ENCODE measurements at regions not wholly inside any gene's neighbourhood (a gene's known extent, or its start where the extent isn't known, plus 50 kb on each side); places are given as distances from the start of the nearest gene placed in this dataset.
"Not testable (repeated sequence)": the region's sequence is repeated elsewhere in the genome, so short reads cannot be mapped to it uniquely, and the experiment has no call there.

- Mint-ChIP-seq H3K9me3 (peaks cover 2 to 16% (median 7%) of the 10 kb centered on the region in 8 donors), H3K27me3 (peaks cover 18 to 19% of the 10 kb centered on the region in 2 donors)
- H3K4me3 ChIP-seq (ENCODE audit: low read length in 2 of 2); H3K4me1 Mint-ChIP-seq; DNase-seq; H3K27me3 ChIP-seq (ENCODE audit: insufficient read depth, low read length); H3K4me3 Mint-ChIP-seq; H3K36me3 Mint-ChIP-seq; H3K9me3 ChIP-seq (ENCODE audit: control insufficient read depth in 1 of 2, low read length in 2 of 2); H3K27ac ChIP-seq (ENCODE audit: low read depth, low read length); POLR2A ChIA-PET (ENCODE audit: partially characterized antibody); H3K36me3 ChIP-seq (ENCODE audit: insufficient read depth, low read length); intact Hi-C loops (cut with micrococcal nuclease); H3K4me1 ChIP-seq (ENCODE audit: insufficient read depth, low read length); CTCF ChIA-PET (ENCODE audit: partially characterized antibody); H3K27ac Mint-ChIP-seq: not testable (repeated sequence)
Measured at GRCh38 chr1:170427002-170427401, 105.0 kb upstream of the GORAB start.

GRCh38 chr1:170436928-170437327 lies 95.0 kb upstream of the GORAB start:
- no peaks in the 10 kb centered on the region for H3K36me3 Mint-ChIP-seq
- no peak overlapping the region for H3K27ac Mint-ChIP-seq
- H3K9me3 Mint-ChIP-seq: peaks cover 0 to 5% (median 2%) of the 10 kb centered on the region in 8 donors
- Histone ChIP-seq H3K27me3 (ENCODE audit: insufficient read depth, low read length) (no peaks in the 10 kb centered on the region), H3K36me3 (ENCODE audit: insufficient read depth, low read length) (no peaks in the 10 kb centered on the region), H3K4me1 (ENCODE audit: insufficient read depth, low read length) (no peaks in the 10 kb centered on the region), H3K4me3 (ENCODE audit: low read length in 2 of 2) (no peak overlapping the region), H3K9me3 (ENCODE audit: control insufficient read depth in 1 of 2, low read length in 2 of 2) (no peaks in the 10 kb centered on the region), H3K27ac (ENCODE audit: low read depth, low read length) (no peak overlapping the region)
- CTCF ChIA-PET (ENCODE audit: partially characterized antibody): no interaction called here
- H3K4me1 Mint-ChIP-seq: no peaks in the 10 kb centered on the region
- intact Hi-C loops (cut with micrococcal nuclease): no loop called here
- no peak for DNase-seq
- H3K27me3 Mint-ChIP-seq: peaks cover 6 to 8% of the 10 kb centered on the region in 2 donors
- POLR2A ChIA-PET (ENCODE audit: partially characterized antibody): no interaction called here
- H3K4me3 Mint-ChIP-seq: peak overlapping the region in 1 of 8 donors; percentile 33

GRCh38 chr1:170445096-170445495 lies 86.9 kb upstream of the GORAB start:
- POLR2A ChIA-PET (ENCODE audit: partially characterized antibody): no interaction called here
- Mint-ChIP-seq H3K27me3 (peaks cover 0 to 4% of the 10 kb centered on the region in 2 donors), H3K9me3 (peaks cover 0 to 5% (median under 1%) of the 10 kb centered on the region in 8 donors), H3K4me3 (no peak overlapping the region), H3K36me3 (no peaks in the 10 kb centered on the region), H3K4me1 (no peaks in the 10 kb centered on the region), H3K27ac (no peak overlapping the region)
- intact Hi-C loops (cut with micrococcal nuclease): no loop called here
- Histone ChIP-seq H3K27ac (ENCODE audit: low read depth, low read length) (no peak overlapping the region), H3K4me1 (ENCODE audit: insufficient read depth, low read length) (no peaks in the 10 kb centered on the region), H3K36me3 (ENCODE audit: insufficient read depth, low read length) (no peaks in the 10 kb centered on the region), H3K4me3 (ENCODE audit: low read length in 2 of 2) (no peak overlapping the region), H3K27me3 (ENCODE audit: insufficient read depth, low read length) (no peaks in the 10 kb centered on the region), H3K9me3 (ENCODE audit: control insufficient read depth in 1 of 2, low read length in 2 of 2) (no peaks in the 10 kb centered on the region)
- CTCF ChIA-PET (ENCODE audit: partially characterized antibody): no interaction called here
- DNase-seq: no peak

GRCh38 chr1:170448661-170449158 lies 83.3 kb upstream of the GORAB start:
- Histone ChIP-seq H3K27me3 (ENCODE audit: insufficient read depth, low read length) (no peaks in the 10 kb centered on the region), H3K4me1 (ENCODE audit: insufficient read depth, low read length) (no peaks in the 10 kb centered on the region), H3K4me3 (ENCODE audit: low read length in 2 of 2) (no peak overlapping the region), H3K36me3 (ENCODE audit: insufficient read depth, low read length) (no peaks in the 10 kb centered on the region), H3K27ac (ENCODE audit: low read depth, low read length) (no peak overlapping the region), H3K9me3 (ENCODE audit: control insufficient read depth in 1 of 2, low read length in 2 of 2) (no peaks in the 10 kb centered on the region)
- H3K4me3 Mint-ChIP-seq: no peak overlapping the region
- ChIA-PET POLR2A (ENCODE audit: partially characterized antibody) (no interaction called here), CTCF (ENCODE audit: partially characterized antibody) (interaction anchor here (1.4 kb wide), 1 partner anchor 8 kb away, joined by 3 read pairs; no protein-coding TSS in a partner anchor)
- H3K9me3 Mint-ChIP-seq: peaks cover 0 to 6% (median 0%) of the 10 kb centered on the region in 8 donors
- H3K27ac Mint-ChIP-seq: no peak overlapping the region
- peaks cover 0 to 4% of the 10 kb centered on the region in 2 donors for H3K27me3 Mint-ChIP-seq
- no peaks in the 10 kb centered on the region for H3K4me1 Mint-ChIP-seq
- intact Hi-C loops (cut with micrococcal nuclease): no loop called here
- no peaks in the 10 kb centered on the region for H3K36me3 Mint-ChIP-seq
- DNase-seq: no peak

GRCh38 chr1:170457325-170458050 lies 74.5 kb upstream of the GORAB start:
- H3K4me1 ChIP-seq (ENCODE audit: insufficient read depth, low read length); H3K4me3 Mint-ChIP-seq; H3K27ac ChIP-seq (ENCODE audit: low read depth, low read length); H3K36me3 Mint-ChIP-seq; H3K27me3 ChIP-seq (ENCODE audit: insufficient read depth, low read length); H3K4me3 ChIP-seq (ENCODE audit: low read length in 2 of 2); H3K36me3 ChIP-seq (ENCODE audit: insufficient read depth, low read length); POLR2A ChIA-PET (ENCODE audit: partially characterized antibody); H3K27ac Mint-ChIP-seq; H3K9me3 ChIP-seq (ENCODE audit: control insufficient read depth in 1 of 2, low read length in 2 of 2); intact Hi-C loops (cut with micrococcal nuclease); H3K4me1 Mint-ChIP-seq; DNase-seq: not testable (repeated sequence)
- Mint-ChIP-seq H3K9me3 (peaks cover 1 to 27% (median 12%) of the 10 kb centered on the region in 8 donors), H3K27me3 (peaks cover 8 to 14% of the 10 kb centered on the region in 2 donors)
- CTCF ChIA-PET (ENCODE audit: partially characterized antibody): interaction anchor here (1.3 kb wide), 1 partner anchor 9 kb away, joined by 3 read pairs; no protein-coding TSS in a partner anchor

- Mint-ChIP-seq H3K27me3 (peaks cover 7 to 14% of the 10 kb centered on the region in 2 donors), H3K4me1 (no peaks in the 10 kb centered on the region), H3K36me3 (no peaks in the 10 kb centered on the region), H3K9me3 (peaks cover under 1 to 20% (median 12%) of the 10 kb centered on the region in 8 donors), H3K27ac (no peak overlapping the region), H3K4me3 (no peak overlapping the region)
- no peak overlapping the region for H3K4me3 ChIP-seq (ENCODE audit: low read length in 2 of 2)
- intact Hi-C loops (cut with micrococcal nuclease): no loop called here
- no peaks in the 10 kb centered on the region for H3K9me3 ChIP-seq (ENCODE audit: control insufficient read depth in 1 of 2, low read length in 2 of 2)
- H3K27me3 ChIP-seq (ENCODE audit: insufficient read depth, low read length): no peaks in the 10 kb centered on the region
- no peak for DNase-seq
- no peak overlapping the region for H3K27ac ChIP-seq (ENCODE audit: low read depth, low read length)
- H3K4me1 ChIP-seq (ENCODE audit: insufficient read depth, low read length): no peaks in the 10 kb centered on the region
- ChIA-PET CTCF (ENCODE audit: partially characterized antibody) (no interaction called here), POLR2A (ENCODE audit: partially characterized antibody) (no interaction called here)
- no peaks in the 10 kb centered on the region for H3K36me3 ChIP-seq (ENCODE audit: insufficient read depth, low read length)
Measured at GRCh38 chr1:170460001-170460400, 72.0 kb upstream of the GORAB start.

- intact Hi-C loops (cut with micrococcal nuclease): no loop called here
- H3K27me3 Mint-ChIP-seq: peaks cover 7 to 14% of the 10 kb centered on the region in 2 donors
- CTCF ChIA-PET (ENCODE audit: partially characterized antibody): no interaction called here
Measured at GRCh38 chr1:170460414-170461155, 71.4 kb upstream of the GORAB start.

More at GRCh38 chr1:170460414-170461155, 71.4 kb upstream of the GORAB start:
- H3K9me3 ChIP-seq (ENCODE audit: control insufficient read depth in 1 of 2, low read length in 2 of 2): no peaks in the 10 kb centered on the region
- H3K36me3 Mint-ChIP-seq: no peaks in the 10 kb centered on the region
- no peaks in the 10 kb centered on the region for H3K4me1 ChIP-seq (ENCODE audit: insufficient read depth, low read length)
- peaks cover 0 to 20% (median 10%) of the 10 kb centered on the region in 8 donors for H3K9me3 Mint-ChIP-seq
- DNase-seq: no peak
- no peak overlapping the region for H3K4me3 Mint-ChIP-seq
- no peak overlapping the region for H3K27ac Mint-ChIP-seq
- H3K4me1 Mint-ChIP-seq: no peaks in the 10 kb centered on the region
- H3K4me3 ChIP-seq (ENCODE audit: low read length in 2 of 2): no peak overlapping the region
- POLR2A ChIA-PET (ENCODE audit: partially characterized antibody): no interaction called here
- no peaks in the 10 kb centered on the region for H3K27me3 ChIP-seq (ENCODE audit: insufficient read depth, low read length)
- H3K36me3 ChIP-seq (ENCODE audit: insufficient read depth, low read length): no peaks in the 10 kb centered on the region
- no peak overlapping the region for H3K27ac ChIP-seq (ENCODE audit: low read depth, low read length)
